ENCODE measurements at regions not wholly inside any gene's neighbourhood (a gene's known extent, or its start where the extent isn't known, plus 50 kb on each side); places are given as distances from the start of the nearest gene placed in this dataset.

DNA sequence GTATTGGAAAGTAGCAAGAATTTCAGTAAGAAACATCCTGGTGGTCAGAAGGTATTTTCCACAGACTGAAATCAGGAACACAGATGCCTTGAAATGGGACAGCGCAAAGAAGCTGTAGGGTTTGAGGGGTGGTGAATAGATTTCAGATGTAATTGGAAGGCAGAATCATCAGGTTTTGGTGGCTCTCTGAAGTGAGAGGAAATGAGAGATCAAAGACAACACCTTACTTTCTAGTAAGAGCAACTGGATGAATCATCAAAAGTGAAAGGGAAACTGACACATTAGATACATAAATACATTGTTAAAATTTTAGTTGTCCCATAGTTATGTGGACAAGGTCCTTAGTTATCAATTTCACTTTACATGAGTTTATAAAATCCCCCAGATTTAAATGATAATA, 188.2 kb upstream of the SLC27A6 start:
- H3K4me3 Mint-ChIP-seq (ENCODE audit: unreplicated experiment) = no peak overlapping the region
- Histone ChIP-seq H3K9me3 (ENCODE audit: insufficient read depth, low read depth, low read length) (no peaks in the 10 kb centered on the region), H4K20me1 (ENCODE audit: insufficient read depth, low read length) (no peaks in the 10 kb centered on the region), H2AFZ (ENCODE audit: low read depth, low read length) (no peak overlapping the region), H3K36me3 (ENCODE audit: insufficient read depth, low read length) (no peaks in the 10 kb centered on the region), H3K27me3 (ENCODE audit: insufficient read depth, low read length) (no peaks in the 10 kb centered on the region), H3K27ac (ENCODE audit: low read depth, low read length) (no peak overlapping the region), H3K9ac (ENCODE audit: low read length) (no peak overlapping the region), H3K4me3 (ENCODE audit: insufficient read depth, low read depth, low read length) (no peak overlapping the region), H3K4me1 (ENCODE audit: insufficient read depth, low read length) (peaks cover 9% of the 10 kb centered on the region), H3K4me2 (ENCODE audit: low read length) (no peak overlapping the region), H3K79me2 (ENCODE audit: insufficient read depth, low read length) (no peaks in the 10 kb centered on the region)
- H3K9me3 Mint-ChIP-seq (ENCODE audit: unreplicated experiment) = no peaks in the 10 kb centered on the region
- FAIRE-seq = no peak
- TF ChIP-seq EZH2 (IDR thresholded peaks at IDR 0.05; ENCODE audit: insufficient read depth, low read length) = no peak
- TF ChIP-seq, protein P1, sequence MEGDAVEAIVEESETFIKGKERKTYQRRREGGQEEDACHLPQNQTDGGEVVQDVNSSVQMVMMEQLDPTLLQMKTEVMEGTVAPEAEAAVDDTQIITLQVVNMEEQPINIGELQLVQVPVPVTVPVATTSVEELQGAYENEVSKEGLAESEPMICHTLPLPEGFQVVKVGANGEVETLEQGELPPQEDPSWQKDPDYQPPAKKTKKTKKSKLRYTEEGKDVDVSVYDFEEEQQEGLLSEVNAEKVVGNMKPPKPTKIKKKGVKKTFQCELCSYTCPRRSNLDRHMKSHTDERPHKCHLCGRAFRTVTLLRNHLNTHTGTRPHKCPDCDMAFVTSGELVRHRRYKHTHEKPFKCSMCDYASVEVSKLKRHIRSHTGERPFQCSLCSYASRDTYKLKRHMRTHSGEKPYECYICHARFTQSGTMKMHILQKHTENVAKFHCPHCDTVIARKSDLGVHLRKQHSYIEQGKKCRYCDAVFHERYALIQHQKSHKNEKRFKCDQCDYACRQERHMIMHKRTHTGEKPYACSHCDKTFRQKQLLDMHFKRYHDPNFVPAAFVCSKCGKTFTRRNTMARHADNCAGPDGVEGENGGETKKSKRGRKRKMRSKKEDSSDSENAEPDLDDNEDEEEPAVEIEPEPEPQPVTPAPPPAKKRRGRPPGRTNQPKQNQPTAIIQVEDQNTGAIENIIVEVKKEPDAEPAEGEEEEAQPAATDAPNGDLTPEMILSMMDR (IDR thresholded peaks at IDR 0.05; ENCODE audit: insufficient read depth, low read depth, low read length) = no peak
- H3K27ac Mint-ChIP-seq (ENCODE audit: unreplicated experiment) = no peak overlapping the region
- DNase-seq (ENCODE audit: low read depth) = no peak
- peaks cover 2% of the 10 kb centered on the region for H3K27me3 Mint-ChIP-seq (ENCODE audit: low read depth, unreplicated experiment)
- no peaks in the 10 kb centered on the region for H3K36me3 Mint-ChIP-seq (ENCODE audit: low read depth, unreplicated experiment)
- H3K4me1 Mint-ChIP-seq (ENCODE audit: low read depth, unreplicated experiment) = peaks cover 5% of the 10 kb centered on the region

DNA sequence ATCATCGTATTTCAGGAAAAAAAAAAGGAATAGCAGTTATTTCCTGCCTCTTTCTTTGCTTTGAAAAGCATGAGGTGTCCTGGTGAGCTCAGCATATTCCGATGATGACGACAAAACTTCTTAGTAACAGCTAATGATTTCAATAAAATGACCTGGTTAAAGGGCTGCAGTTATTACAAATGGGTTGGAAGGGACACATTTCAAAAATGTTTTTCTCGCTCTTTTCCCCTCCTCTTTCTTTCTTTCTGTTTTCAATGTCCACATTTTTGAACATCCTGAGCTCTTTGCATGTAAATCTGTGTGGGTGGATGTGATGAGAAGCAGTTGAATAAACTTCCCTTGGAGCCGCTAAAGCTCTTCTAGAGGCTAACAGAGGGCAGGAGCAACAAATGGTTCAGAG, 186.8 kb upstream of the SLC27A6 start:
- Histone ChIP-seq H3K27ac (ENCODE audit: low read depth, low read length) (no peak overlapping the region), H3K4me2 (ENCODE audit: low read length) (peak overlapping the region; percentile 63)
- peak; percentile 40 for DNase-seq (ENCODE audit: low read depth)

DNA sequence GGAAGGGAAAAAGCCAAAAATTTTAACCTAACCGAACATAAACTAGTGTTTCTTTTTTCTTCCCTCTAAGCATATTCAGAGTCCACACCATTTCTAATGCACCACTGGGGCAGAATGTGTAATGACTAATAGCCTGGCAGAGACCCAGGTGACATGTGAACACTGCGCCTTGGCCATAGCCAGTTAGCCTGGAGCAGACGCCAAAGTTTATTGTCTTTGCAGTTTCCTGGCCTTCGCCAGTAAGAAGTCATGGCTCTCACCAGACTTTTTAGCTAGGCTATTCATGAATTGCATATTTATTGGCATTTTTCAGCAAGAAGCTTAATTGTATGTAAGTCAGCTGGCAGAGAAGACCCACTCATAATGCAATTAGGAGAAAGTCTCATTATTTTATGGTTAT, 182.8 kb upstream of the SLC27A6 start:
- H3K4me1 Mint-ChIP-seq (ENCODE audit: low read depth, unreplicated experiment) = peaks cover 5% of the 10 kb centered on the region
- no peaks in the 10 kb centered on the region for H3K9me3 Mint-ChIP-seq (ENCODE audit: unreplicated experiment)
- Histone ChIP-seq H3K4me3 (ENCODE audit: insufficient read depth, low read depth, low read length) (no peak overlapping the region), H3K4me2 (ENCODE audit: low read length) (peak overlapping the region; percentile 45), H3K4me1 (ENCODE audit: insufficient read depth, low read length) (peaks cover 16% of the 10 kb centered on the region), H4K20me1 (ENCODE audit: insufficient read depth, low read length) (no peaks in the 10 kb centered on the region), H3K9ac (ENCODE audit: low read length) (no peak overlapping the region), H3K9me3 (ENCODE audit: insufficient read depth, low read depth, low read length) (no peaks in the 10 kb centered on the region), H3K27me3 (ENCODE audit: insufficient read depth, low read length) (no peaks in the 10 kb centered on the region), H3K79me2 (ENCODE audit: insufficient read depth, low read length) (no peaks in the 10 kb centered on the region), H3K36me3 (ENCODE audit: insufficient read depth, low read length) (no peaks in the 10 kb centered on the region), H2AFZ (ENCODE audit: low read depth, low read length) (peak overlapping the region; percentile 19), H3K27ac (ENCODE audit: low read depth, low read length) (no peak overlapping the region)
- H3K36me3 Mint-ChIP-seq (ENCODE audit: low read depth, unreplicated experiment) = no peaks in the 10 kb centered on the region
- H3K27ac Mint-ChIP-seq (ENCODE audit: unreplicated experiment) = no peak overlapping the region
- H3K27me3 Mint-ChIP-seq (ENCODE audit: low read depth, unreplicated experiment) = peaks cover 2% of the 10 kb centered on the region
- FAIRE-seq = no peak
- DNase-seq (ENCODE audit: low read depth) = peak; percentile 89
- TF ChIP-seq, protein P1 (IDR thresholded peaks at IDR 0.05; ENCODE audit: insufficient read depth, low read depth, low read length) = no peak
- no peak for TF ChIP-seq EZH2 (IDR thresholded peaks at IDR 0.05; ENCODE audit: insufficient read depth, low read length)
- H3K4me3 Mint-ChIP-seq (ENCODE audit: unreplicated experiment) = no peak overlapping the region

More for the DNA sequence above, 186.8 kb upstream of the SLC27A6 start:
- no peak overlapping the region for H3K27ac Mint-ChIP-seq (ENCODE audit: unreplicated experiment)
- peak overlapping the region; percentile 6 for H3K9ac ChIP-seq (ENCODE audit: low read length)
- peaks cover 20% of the 10 kb centered on the region for H3K4me1 ChIP-seq (ENCODE audit: insufficient read depth, low read length)
- H3K27me3 Mint-ChIP-seq (ENCODE audit: low read depth, unreplicated experiment) = peaks cover 2% of the 10 kb centered on the region
- no peaks in the 10 kb centered on the region for H3K79me2 ChIP-seq (ENCODE audit: insufficient read depth, low read length)
- peaks cover 5% of the 10 kb centered on the region for H3K4me1 Mint-ChIP-seq (ENCODE audit: low read depth, unreplicated experiment)
- FAIRE-seq = no peak
- H2AFZ ChIP-seq (ENCODE audit: low read depth, low read length) = no peak overlapping the region
- H3K36me3 ChIP-seq (ENCODE audit: insufficient read depth, low read length) = no peaks in the 10 kb centered on the region
- no peaks in the 10 kb centered on the region for H3K9me3 Mint-ChIP-seq (ENCODE audit: unreplicated experiment)
- no peak overlapping the region for H3K4me3 Mint-ChIP-seq (ENCODE audit: unreplicated experiment)
- H3K9me3 ChIP-seq (ENCODE audit: insufficient read depth, low read depth, low read length) = no peaks in the 10 kb centered on the region
- H3K4me3 ChIP-seq (ENCODE audit: insufficient read depth, low read depth, low read length) = peak overlapping the region; percentile 17
- no peaks in the 10 kb centered on the region for H3K36me3 Mint-ChIP-seq (ENCODE audit: low read depth, unreplicated experiment)
- TF ChIP-seq, protein P1 (IDR thresholded peaks at IDR 0.05; ENCODE audit: insufficient read depth, low read depth, low read length) = no peak
- no peak for TF ChIP-seq EZH2 (IDR thresholded peaks at IDR 0.05; ENCODE audit: insufficient read depth, low read length)
- no peaks in the 10 kb centered on the region for H3K27me3 ChIP-seq (ENCODE audit: insufficient read depth, low read length)
- no peaks in the 10 kb centered on the region for H4K20me1 ChIP-seq (ENCODE audit: insufficient read depth, low read length)
